OCI-LY7 (cell line): ENCODE measurements at regions not wholly inside any gene's neighbourhood (a gene's known extent, or its start where the extent isn't known, plus 50 kb on each side); places are given as distances from the start of the nearest gene placed in this dataset.

Source experiments
- EZH2phosphoT487 ChIP-seq: fragments of 200-600 bp; sonication (generic); IDR thresholded peaks from 2 replicates; pipeline ENCODE4 v1.6.1; 2018; ENCODE audit warnings: low read depth, borderline replicate concordance, mild to moderate bottlenecking, mixed run types, antibody characterized with exemption, low read length, moderate library complexity, mixed read lengths
- TF ChIP-seq, protein P1 (sequence below): fragments of 200-600 bp; sonication (generic); conservative IDR thresholded peaks from 2 replicates; pipeline ENCODE4 v1.5.1; 2014; ENCODE audit warnings: mild to moderate bottlenecking, antibody characterized with exemption, low read length, moderate library complexity, mixed read lengths

DNA sequence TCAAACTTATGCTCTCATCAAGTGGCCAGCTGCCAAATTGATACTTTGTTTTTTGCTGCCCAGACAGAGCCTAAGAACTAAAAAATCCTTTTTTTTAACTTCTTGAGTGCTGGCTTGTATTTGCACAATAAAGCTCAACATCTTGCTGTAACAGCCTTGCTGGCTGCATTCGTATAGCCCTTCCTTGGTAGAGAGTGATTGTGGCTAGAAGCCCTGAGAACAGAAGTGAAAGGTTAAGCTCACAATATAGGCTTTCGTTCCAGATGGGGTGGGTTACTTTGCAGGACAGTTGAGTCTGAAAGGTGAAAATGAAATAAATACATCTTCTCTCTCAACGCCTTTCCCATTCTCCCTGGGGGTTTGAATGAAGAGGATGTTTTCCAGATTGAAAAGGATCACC is 278.8 kb downstream of the HS3ST3B1 start:
- TF ChIP-seq, protein P1, sequence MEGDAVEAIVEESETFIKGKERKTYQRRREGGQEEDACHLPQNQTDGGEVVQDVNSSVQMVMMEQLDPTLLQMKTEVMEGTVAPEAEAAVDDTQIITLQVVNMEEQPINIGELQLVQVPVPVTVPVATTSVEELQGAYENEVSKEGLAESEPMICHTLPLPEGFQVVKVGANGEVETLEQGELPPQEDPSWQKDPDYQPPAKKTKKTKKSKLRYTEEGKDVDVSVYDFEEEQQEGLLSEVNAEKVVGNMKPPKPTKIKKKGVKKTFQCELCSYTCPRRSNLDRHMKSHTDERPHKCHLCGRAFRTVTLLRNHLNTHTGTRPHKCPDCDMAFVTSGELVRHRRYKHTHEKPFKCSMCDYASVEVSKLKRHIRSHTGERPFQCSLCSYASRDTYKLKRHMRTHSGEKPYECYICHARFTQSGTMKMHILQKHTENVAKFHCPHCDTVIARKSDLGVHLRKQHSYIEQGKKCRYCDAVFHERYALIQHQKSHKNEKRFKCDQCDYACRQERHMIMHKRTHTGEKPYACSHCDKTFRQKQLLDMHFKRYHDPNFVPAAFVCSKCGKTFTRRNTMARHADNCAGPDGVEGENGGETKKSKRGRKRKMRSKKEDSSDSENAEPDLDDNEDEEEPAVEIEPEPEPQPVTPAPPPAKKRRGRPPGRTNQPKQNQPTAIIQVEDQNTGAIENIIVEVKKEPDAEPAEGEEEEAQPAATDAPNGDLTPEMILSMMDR = no peak
- no peak for TF ChIP-seq EZH2phosphoT487
